HAP-1 (cell line): ENCODE measurements at regions not wholly inside any gene's neighbourhood (a gene's known extent, or its start where the extent isn't known, plus 50 kb on each side); places are given as distances from the start of the nearest gene placed in this dataset.
"Not testable (repeated sequence)": the region's sequence is repeated elsewhere in the genome, so short reads cannot be mapped to it uniquely, and the experiment has no call there.

Experiments used
- DNase-seq, 2 experiments: peaks; one replicate each; pipeline ENCODE4 v3.0.0-alpha.2; 2016 to 2020; ENCODE audit warnings: low spot score in 2 of 2
- H3K27me3 ChIP-seq: fragments of 250-450 bp; sonication (Bioruptor Pico); 2 replicates; pipeline ENCODE4 v1.5.1; 2020; ENCODE audit warnings: low read depth, mild to moderate bottlenecking, moderate library complexity
- H3K36me3 ChIP-seq: fragments of 250-450 bp; sonication (Bioruptor Pico); replicated peaks from 2 replicates; pipeline ENCODE4 v1.5.1; 2020; ENCODE audit warnings: mild to moderate bottlenecking
- H3K4me1 ChIP-seq: fragments of 250-450 bp; sonication (Bioruptor Pico); 2 replicates; pipeline ENCODE4 v1.5.1; 2020; ENCODE audit warnings: mild to moderate bottlenecking
- H3K4me3 ChIP-seq: fragments of 250-450 bp; sonication (Bioruptor Pico); 2 replicates; pipeline ENCODE4 v1.5.1; 2020; ENCODE audit warnings: mild to moderate bottlenecking, moderate library complexity
- H3K9me3 ChIP-seq: fragments of 250-450 bp; sonication (Bioruptor Pico); 2 replicates; pipeline ENCODE4 v1.5.1; 2020; ENCODE audit warnings: mild to moderate bottlenecking, moderate library complexity
- in situ Hi-C: fragments of 300-500 bp; cut with MboI; formaldehyde crosslinking; loops from 3 replicates; pipeline ENCODE4 v1.14.3; 2020; ENCODE audit warnings: low sequenced_read_pairs, inconsistent platforms, mixed read lengths

DNA sequence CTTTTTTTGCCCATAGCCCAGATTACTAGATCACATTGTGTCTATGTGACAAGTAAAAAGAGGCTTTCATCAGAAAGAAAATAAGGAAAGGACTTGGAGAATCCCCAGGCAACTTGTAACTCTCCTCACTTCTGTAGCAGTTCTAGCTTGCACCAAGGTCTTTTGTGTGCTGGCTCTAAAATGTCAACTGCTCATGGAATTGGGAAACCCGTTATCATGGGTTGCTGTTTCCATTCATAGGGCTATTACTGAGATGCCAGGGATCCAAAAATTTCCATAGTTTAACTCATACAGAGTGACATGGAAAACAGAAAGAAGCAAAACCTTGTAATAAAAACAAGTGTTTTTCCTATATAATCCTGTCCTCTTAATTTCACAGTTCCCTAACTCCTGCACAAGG lies 123.9 kb upstream of the FBXL7 start:
- H3K9me3 ChIP-seq = no peaks in the 10 kb centered on the region
- H3K4me1 ChIP-seq = no peaks in the 10 kb centered on the region
- no peak for DNase-seq
- in situ Hi-C loops = loop anchor here (25.0 kb wide), 1 partner anchor 411 kb away; no protein-coding TSS in a partner anchor
- no peaks in the 10 kb centered on the region for H3K27me3 ChIP-seq
- H3K36me3 ChIP-seq = no peaks in the 10 kb centered on the region
- no peak overlapping the region for H3K4me3 ChIP-seq

- in situ Hi-C loops = loop anchor here (25.0 kb wide), 1 partner anchor 412 kb away; no protein-coding TSS in a partner anchor
- H3K36me3 ChIP-seq = no peaks in the 10 kb centered on the region
These were observed 124.4 kb upstream of the FBXL7 start for GRCh38 chr5:15375559-15375958.

GRCh38 chr5:15374886-15375285 lies 125.1 kb upstream of the FBXL7 start:
- Histone ChIP-seq H3K4me3 (no peak overlapping the region), H3K4me1 (no peaks in the 10 kb centered on the region), H3K9me3 (no peaks in the 10 kb centered on the region), H3K27me3 (no peaks in the 10 kb centered on the region), H3K36me3 (no peaks in the 10 kb centered on the region)
- DNase-seq = no peak
- in situ Hi-C loops = loop anchor here (25.0 kb wide), 1 partner anchor 412 kb away; no protein-coding TSS in a partner anchor

More at GRCh38 chr5:15375559-15375958, 124.4 kb upstream of the FBXL7 start:
- Histone ChIP-seq H3K4me3 (no peak overlapping the region), H3K9me3 (no peaks in the 10 kb centered on the region), H3K27me3 (no peaks in the 10 kb centered on the region), H3K4me1 (no peaks in the 10 kb centered on the region)
- DNase-seq = no peak

GRCh38 chr5:15373151-15373550 lies 126.8 kb upstream of the FBXL7 start:
- H3K27me3 ChIP-seq = no peaks in the 10 kb centered on the region
- H3K36me3 ChIP-seq = no peaks in the 10 kb centered on the region
- no peak overlapping the region for H3K4me3 ChIP-seq
- no peaks in the 10 kb centered on the region for H3K4me1 ChIP-seq
- in situ Hi-C loops = no loop called here
- DNase-seq = no peak
- H3K9me3 ChIP-seq = no peaks in the 10 kb centered on the region

DNA sequence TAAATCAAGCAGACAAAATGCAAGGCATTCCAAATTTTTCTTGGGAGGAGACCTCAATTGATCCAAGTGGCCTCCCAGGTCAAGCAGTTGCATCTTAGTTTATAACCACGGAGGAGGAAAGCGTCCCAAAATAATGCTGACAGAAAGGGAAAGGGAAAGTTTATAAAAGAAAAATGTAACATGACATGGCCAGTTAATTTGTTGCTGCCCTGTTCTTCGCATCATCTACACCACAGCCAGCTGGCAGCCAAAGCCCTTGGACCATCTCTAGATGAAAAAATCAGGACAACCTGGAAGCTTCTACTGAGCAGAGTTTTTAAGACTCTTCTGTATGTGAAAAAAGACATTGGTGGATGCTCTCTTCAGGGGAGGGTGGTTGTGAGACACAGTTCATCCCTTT lies 128.8 kb upstream of the FBXL7 start:
- no peaks in the 10 kb centered on the region for H3K27me3 ChIP-seq
- no peaks in the 10 kb centered on the region for H3K9me3 ChIP-seq
- H3K4me3 ChIP-seq = no peak overlapping the region
- DNase-seq = no peak
- peaks cover 3% of the 10 kb centered on the region; the same call in 1 of the 2 replicates for H3K4me1 ChIP-seq
- no peaks in the 10 kb centered on the region for H3K36me3 ChIP-seq
- in situ Hi-C loops = no loop called here

DNA sequence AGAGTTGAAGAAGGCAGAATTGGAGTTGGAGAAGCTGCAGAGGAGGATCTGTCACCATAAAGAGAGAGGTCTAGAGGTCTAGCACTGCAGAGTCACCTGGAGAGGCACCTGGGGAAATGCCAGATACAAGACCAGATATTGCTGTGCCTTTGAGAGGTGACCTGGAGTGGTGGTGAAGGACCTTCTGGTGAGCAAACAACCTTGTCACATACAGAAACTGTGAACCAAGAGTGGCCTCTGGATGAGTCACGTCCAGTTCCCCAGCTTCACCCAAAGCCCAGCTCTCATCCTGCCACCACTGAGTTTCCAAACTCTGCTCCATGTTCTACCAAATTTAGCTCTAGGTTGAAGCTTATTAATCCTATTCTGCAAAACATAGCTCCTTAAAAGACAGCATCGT lies 131.1 kb upstream of the FBXL7 start:
- H3K4me3 ChIP-seq = no peak overlapping the region
- H3K4me1 ChIP-seq = peaks cover 3% of the 10 kb centered on the region; the same call in 1 of the 2 replicates
- in situ Hi-C loops = no loop called here
- H3K27me3 ChIP-seq = no peaks in the 10 kb centered on the region
- no peak for DNase-seq
- H3K9me3 ChIP-seq = no peaks in the 10 kb centered on the region
- H3K36me3 ChIP-seq = no peaks in the 10 kb centered on the region

GRCh38 chr5:15367489-15367888 lies 132.5 kb upstream of the FBXL7 start:
- Histone ChIP-seq H3K36me3 (no peaks in the 10 kb centered on the region), H3K4me1 (peaks cover 3% of the 10 kb centered on the region; the same call in 1 of the 2 replicates), H3K27me3 (no peaks in the 10 kb centered on the region), H3K9me3 (no peaks in the 10 kb centered on the region), H3K4me3 (no peak overlapping the region)
- in situ Hi-C loops = no loop called here
- no peak for DNase-seq

DNA sequence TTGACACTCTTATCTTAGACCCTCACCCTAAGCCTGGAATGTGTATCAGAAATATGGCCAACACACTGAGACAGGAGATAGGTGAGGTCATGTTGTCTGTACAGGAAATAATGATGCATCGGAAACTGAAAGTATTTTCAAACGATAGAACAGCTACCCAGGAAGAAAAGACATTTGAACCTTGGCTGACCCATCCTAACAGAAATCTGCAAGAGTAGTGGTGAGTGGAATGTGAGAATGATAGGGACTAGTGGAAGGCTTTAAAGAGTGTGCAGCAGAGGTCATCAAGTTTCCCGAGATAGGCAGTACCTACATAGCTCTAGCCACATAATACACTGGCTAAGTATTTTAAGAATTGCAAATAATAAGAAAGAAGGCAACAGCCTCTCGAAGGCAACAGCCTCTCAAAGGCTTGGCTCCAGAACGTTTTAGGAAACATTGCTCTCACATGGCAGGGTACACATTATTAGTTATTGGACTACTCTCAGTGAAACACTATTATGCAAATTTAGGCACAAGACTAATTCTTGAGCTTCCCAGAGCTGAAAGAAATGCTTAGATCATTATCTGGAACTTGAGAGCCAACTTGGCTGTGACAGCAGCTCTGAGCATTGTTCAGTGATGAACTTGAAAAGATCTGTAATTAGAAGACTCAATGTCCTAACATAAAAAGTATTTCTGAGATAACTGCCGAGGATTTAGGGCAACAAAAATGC lies 133.1 kb upstream of the FBXL7 start:
- no peaks in the 10 kb centered on the region for H3K36me3 ChIP-seq
- H3K4me3 ChIP-seq = no peak overlapping the region
- in situ Hi-C loops = no loop called here
- no peaks in the 10 kb centered on the region for H3K27me3 ChIP-seq
- peaks cover 3% of the 10 kb centered on the region; the same call in 1 of the 2 replicates for H3K4me1 ChIP-seq
- DNase-seq = peak in 1 of 2 experiments; percentile 24
- no peaks in the 10 kb centered on the region for H3K9me3 ChIP-seq

DNA sequence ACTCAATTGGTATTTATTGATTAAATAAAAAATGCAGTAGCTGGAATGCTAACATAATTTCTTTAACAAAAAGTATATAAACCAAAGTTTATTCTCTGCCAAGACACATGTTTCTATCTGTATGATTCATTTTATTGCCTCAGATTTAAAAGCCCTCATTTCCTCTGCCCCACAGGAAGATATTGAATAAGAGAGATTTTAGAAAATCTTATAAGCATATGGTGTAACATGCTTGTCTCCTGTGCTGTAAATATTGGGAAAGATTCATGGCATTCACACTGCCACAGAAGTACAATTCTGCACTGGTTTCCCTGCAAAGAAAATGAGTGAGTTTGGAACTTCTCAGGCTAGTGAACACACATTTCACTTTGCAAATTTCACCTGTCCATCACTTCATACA lies 134.9 kb upstream of the FBXL7 start:
- H3K36me3 ChIP-seq = no peaks in the 10 kb centered on the region
- H3K4me1 ChIP-seq = peaks cover 3% of the 10 kb centered on the region; the same call in 1 of the 2 replicates
- in situ Hi-C loops = no loop called here
- H3K4me3 ChIP-seq = no peak overlapping the region
- DNase-seq = no peak
- no peaks in the 10 kb centered on the region for H3K9me3 ChIP-seq
- H3K27me3 ChIP-seq = no peaks in the 10 kb centered on the region

DNA sequence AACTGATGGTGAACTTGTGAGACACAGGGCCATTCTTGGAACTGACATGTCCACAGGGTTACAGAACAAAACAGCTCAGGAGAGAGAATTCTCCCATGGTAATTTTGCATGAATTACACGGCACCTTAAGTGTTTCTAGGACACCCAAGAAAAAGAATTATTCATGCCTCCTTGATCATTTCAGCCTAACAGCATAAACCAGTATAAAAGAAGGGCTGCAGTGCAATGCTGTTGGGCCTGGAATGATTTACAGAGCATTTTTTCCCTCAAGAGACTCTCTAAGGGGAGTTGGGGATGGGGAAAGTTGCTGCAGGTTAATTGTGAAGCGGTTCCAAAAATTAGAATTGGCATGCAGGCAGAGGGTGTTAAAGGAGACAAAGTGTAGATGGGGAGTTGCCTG lies 136.4 kb upstream of the FBXL7 start:
- in situ Hi-C loops = no loop called here
- peaks cover 3% of the 10 kb centered on the region; the same call in 1 of the 2 replicates for H3K4me1 ChIP-seq
- no peak for DNase-seq
- H3K4me3 ChIP-seq = no peak overlapping the region
- no peaks in the 10 kb centered on the region for H3K36me3 ChIP-seq
- no peaks in the 10 kb centered on the region for H3K9me3 ChIP-seq
- H3K27me3 ChIP-seq = no peaks in the 10 kb centered on the region

DNA sequence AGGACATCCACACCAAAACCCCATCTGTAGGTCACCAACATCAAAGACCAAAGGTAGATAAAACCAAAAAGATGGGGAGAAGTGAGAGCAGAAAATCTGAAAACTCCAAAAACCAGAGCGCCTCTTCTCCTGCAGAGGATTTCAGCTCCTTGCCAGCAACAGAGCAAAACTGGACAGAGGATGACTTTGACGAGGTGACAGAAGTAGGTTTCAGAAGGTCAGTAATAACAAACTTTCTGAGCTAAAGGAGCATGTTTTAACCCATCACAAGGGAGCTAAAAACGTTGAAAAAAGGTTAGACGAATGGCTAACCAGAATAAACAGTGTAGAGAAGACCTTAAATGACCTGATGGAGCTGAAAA lies 142.9 kb upstream of the FBXL7 start:
- H3K36me3 ChIP-seq, H3K9me3 ChIP-seq, H3K27me3 ChIP-seq, in situ Hi-C loops, H3K4me1 ChIP-seq, H3K4me3 ChIP-seq, DNase-seq: not testable (repeated sequence)

- DNase-seq, H3K27me3 ChIP-seq, H3K9me3 ChIP-seq, H3K4me1 ChIP-seq, H3K36me3 ChIP-seq, H3K4me3 ChIP-seq, in situ Hi-C loops: not testable (repeated sequence)
These were observed 143.5 kb upstream of the FBXL7 start for GRCh38 chr5:15356308-15357091.

DNA sequence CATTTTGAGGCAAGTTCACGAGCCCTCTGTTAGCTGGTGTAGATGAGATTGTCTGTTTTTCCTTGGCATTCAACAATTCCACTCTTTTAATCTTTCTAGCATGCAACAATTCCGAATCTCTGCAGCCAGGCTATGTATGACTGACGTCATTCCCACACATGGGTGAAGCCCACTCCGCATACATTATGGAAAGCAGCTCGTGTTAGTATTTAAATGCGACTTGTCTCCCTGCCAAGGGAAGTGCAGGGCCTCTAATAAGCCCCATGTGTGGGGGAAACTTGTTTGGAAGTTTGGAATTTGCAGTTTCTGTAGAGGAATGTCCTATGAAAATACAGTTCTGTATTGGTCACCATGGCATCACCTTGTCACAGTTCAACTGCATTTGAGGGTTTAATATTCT lies 146.0 kb upstream of the FBXL7 start:
- no peaks in the 10 kb centered on the region for H3K4me1 ChIP-seq
- no peak for DNase-seq
- no peaks in the 10 kb centered on the region for H3K9me3 ChIP-seq
- no peaks in the 10 kb centered on the region; the same call in 1 of the 2 replicates for H3K27me3 ChIP-seq
- no peak overlapping the region for H3K4me3 ChIP-seq
- in situ Hi-C loops = no loop called here
- no peaks in the 10 kb centered on the region for H3K36me3 ChIP-seq

- Histone ChIP-seq H3K4me1 (no peaks in the 10 kb centered on the region), H3K27me3 (no peaks in the 10 kb centered on the region; the same call in 1 of the 2 replicates), H3K36me3 (no peaks in the 10 kb centered on the region), H3K4me3 (no peak overlapping the region), H3K9me3 (no peaks in the 10 kb centered on the region)
- in situ Hi-C loops = no loop called here
- DNase-seq = no peak
These were observed 146.8 kb upstream of the FBXL7 start for GRCh38 chr5:15353086-15353645.
